Astrocyte of the hippocampus (primary cell): ENCODE measurements at regions not wholly inside any gene's neighbourhood (a gene's known extent, or its start where the extent isn't known, plus 50 kb on each side); places are given as distances from the start of the nearest gene placed in this dataset.
"Not testable (repeated sequence)": the region's sequence is repeated elsewhere in the genome, so short reads cannot be mapped to it uniquely, and the experiment has no call there.

Experiments used
- DNase-seq: peaks from one replicate; pipeline ENCODE4 v3.0.0; 2011; ENCODE audit warnings: low read depth, low spot score

- no peak for DNase-seq
These were observed 188.5 kb downstream of the PWWP3B start for GRCh38 chrX:106356580-106356979.

GRCh38 chrX:106363214-106363613 lies 195.1 kb downstream of the PWWP3B start:
- no peak for DNase-seq

DNA sequence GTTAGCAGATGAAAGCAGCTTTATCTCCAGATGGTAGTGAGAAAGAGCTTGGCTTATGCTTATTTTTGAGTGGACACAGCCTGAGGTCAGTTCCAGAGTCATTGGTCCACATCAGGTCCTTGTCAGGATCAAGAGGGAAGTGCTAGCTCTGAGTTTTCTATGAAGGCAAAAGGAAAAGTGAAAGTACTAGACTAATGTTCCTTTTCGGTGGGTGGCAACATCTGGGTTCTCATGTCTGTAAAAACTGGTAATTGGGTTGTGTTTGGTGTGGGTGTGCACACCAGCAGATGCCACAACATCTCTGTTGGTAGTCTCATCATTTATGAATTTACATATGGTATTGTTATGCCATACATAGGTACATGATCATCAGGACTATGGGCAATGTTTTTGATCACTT lies 210.5 kb downstream of the PWWP3B start:
- no peak for DNase-seq

DNA sequence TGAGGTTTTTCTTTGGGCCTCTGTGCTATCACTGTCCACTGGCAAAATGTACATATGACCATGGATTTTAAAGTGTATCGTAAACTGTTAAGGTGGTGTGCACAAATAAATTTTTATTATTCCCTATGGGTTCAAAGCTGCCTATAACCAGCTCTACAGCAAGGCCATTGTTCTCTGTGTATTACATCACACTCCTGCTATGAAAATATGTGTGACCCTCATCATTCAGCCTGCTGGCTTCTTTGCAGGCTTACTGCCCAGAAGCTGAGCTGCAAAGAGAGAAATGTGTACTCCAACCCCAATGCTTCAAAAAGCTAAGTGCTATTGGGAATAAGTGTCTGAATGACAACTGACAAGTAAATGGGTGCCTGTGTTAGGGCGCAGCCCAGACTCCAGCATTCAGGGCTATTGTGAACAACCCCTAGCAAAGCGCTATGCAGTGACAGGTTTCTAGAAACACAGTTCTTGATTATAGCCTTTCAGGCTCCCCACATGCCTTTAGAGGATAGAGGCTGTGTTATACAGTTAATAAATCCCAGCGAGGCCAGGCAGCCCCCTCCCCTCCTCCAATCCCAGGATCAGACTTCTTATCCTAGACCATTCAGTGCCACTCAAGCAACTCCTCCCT lies 220.4 kb upstream of the RADX start:
- peak; percentile 13 for DNase-seq

- DNase-seq: no peak
These were observed 219.4 kb upstream of the RADX start for GRCh38 chrX:106392346-106392745.

DNA sequence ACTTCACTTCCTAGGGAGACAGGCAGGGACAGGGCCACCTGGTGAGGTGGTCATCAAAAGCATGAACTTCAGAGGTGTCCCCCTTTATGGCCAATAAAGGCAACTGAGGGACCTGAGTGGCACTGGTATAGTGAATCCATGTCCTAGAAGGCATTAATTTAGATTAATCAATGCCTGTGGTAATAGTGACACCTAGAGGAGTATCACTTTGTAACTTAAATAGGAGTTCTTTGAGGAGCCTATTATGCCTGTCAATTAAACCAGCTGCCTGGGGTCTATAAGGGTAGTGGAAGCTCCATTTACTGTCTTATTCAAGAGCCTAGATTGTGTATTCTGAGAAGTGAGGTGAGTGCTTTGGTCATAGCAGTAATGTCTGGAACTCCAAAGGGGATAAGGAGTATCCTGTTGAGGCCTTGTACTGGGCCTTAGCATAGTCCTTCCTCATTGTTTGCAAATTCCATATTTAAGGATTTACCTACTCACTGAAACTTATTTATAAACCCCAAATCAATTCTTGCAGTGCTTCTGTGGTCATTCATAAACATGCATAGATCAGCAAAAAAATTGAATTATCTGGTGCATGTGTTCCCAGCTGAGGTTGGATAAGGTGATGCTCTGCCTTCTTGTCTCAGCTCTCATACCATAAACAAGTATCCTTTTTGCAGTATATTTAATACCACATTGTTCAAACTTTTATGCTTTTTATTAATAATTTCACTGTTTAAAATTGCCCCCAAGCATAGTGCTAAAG lies 213.8 kb upstream of the RADX start:
- peak; percentile 22 for DNase-seq

DNA sequence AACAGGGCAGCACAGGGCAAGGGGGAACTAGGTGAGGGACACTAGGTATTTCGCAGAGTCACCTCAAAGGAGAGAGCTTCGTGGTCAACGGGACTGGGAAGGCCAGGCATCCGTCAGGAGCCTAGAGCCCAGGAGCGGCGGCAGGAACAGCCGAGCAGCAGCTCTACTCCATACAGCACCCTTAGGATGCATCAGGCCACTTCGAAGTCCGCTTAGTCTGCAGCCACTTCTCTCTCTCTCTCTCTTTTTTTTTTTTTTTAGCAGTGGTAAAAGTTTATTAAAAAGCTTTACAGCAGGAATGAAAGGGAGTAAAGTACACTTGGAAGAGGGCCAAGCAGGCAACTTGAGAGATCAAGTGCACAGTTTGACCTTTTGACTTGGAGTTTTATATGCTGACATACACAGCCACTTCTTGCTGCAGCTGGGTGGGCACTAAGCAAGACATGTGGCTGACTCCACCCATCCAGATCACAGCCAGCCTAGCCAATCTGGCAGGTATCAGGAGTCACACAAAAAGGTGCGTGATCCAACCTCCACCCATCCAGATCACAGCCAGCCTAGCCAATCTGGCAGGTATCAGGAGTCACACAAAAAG lies 209.7 kb upstream of the RADX start:
- no peak for DNase-seq

GRCh38 chrX:106404512-106404911 lies 207.3 kb upstream of the RADX start:
- no peak for DNase-seq

DNA sequence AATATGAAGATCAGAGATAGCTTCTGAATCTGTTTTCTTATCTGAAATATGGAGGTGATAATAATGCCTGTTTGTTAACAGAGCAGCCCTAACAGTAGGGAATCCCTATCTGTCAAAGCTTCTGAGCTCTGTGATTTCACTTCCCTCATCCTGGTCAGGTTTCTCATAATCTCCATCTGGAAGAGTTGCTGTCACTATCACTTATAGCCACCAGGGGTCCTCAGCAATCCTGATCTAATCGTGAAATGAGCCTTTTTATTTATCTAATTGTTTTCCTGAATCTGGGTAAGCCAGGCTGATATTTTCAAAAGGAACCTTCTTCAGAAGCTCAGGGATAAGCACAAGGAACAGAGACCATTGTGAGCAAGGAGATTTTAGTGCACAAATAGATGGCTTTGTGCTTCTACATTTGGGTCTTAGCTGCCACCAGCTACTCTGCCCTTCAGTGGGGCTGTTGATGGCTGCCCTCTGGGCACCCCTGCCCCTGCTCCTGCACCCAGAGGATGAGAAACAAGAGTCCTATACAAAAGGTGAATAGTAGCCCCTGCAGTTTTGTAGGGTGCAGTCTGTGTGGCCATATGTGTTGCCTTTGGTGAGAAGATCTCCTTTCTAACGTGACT lies 196.4 kb upstream of the RADX start:
- DNase-seq: peak; percentile 42

DNA sequence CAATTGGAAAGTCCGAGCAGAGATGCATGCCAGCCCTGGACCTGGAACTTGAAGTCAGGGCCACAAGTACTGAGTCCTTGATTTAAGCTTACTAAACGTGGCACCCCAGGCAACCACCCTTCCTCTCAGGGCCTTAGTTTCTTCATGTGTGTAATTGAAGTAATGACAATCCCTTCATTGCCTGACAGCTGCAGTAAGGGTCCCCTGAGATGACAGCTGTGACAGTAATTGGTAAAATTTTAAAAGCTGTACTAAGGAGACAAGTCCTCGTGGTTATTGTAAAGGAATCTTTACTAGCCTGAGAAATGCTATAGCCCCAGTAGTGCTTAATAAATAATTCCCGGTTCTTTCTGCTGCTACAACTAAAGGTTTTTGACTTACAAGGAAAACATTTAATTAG lies 175.1 kb upstream of the RADX start:
- no peak for DNase-seq

DNA sequence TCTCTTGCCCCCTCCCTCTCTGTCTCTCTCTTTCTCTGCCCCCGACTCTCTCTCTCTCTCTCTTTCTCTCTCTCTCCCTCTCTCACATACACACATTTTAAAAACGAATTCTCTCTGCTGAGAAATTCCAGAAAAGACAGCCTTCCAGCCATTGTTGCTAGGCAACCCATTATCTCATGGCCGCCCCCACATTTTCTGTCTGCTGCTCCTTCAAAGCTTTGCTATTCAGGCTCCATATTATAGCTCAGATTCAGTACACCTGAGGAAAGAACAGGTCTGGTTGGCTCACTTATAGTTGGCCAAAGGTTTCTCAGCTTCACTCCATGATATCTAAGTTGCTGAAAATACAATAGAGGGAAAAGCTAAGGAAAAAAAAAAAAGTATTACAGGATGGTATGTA lies 174.4 kb upstream of the RADX start:
- no peak for DNase-seq

DNA sequence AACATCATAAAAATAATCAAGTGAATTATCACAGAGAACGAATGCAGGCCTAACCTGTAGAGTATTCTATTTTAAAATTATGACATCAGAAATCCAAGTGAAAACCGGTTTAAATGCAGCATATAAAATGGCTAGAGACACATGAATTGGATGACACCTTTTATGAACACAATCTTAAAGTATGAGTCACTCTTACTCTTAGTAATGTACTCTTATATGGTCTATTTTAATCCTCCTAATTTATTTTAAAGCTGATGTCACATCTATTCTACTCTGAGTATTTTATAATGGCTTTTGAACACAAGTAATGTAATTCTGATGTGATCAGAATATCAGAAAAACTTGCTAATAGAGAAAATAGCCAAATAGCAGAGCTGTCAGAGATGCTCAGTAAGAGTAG lies 161.4 kb upstream of the RADX start:
- DNase-seq: no peak

GRCh38 chrX:106451933-106452332 lies 159.8 kb upstream of the RADX start:
- DNase-seq: no peak

DNA sequence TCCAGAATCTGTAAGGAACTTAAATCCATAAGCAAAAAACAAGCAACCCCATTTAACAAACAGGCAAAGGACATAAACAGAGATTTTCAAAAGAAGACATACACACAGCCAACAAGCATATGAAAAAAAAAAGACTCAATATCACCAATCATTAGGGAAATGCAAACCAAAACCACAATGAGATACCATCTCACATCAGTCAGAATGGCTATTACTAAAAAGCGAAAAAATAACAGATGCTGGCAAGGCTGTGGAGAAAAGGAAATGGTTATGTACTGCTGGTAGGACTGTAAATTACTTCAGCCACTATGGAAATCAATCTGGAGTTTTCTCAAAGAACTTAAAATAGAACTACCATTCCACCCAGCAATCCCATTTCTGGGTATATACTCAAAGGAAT lies 156.8 kb upstream of the RADX start:
- DNase-seq: no peak

- no peak for DNase-seq
These were observed 154.0 kb upstream of the RADX start for GRCh38 chrX:106457802-106458201.

- no peak for DNase-seq
These were observed 144.4 kb upstream of the RADX start for GRCh38 chrX:106467422-106467821.

DNA sequence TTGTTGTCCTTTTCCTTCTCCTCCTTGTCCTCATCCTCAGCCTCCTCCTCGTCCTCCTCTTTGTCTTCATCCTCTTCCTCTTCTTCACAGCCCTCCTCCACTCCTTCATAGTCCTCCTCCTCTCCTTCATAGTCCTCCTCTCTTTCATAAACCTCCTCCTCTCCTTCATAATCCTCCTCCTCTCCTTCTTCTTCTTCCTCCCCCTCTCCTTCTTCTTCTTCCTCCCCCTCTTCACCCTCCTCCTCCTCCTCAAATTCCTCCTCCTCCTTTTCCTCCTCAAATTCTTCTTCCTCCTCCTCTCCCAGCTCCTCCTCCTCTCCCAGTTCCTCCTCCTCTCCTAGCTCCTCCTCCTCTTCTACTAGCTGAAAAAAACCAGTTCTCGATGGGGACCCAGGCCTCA lies 143.8 kb upstream of the RADX start:
- no peak for DNase-seq

DNA sequence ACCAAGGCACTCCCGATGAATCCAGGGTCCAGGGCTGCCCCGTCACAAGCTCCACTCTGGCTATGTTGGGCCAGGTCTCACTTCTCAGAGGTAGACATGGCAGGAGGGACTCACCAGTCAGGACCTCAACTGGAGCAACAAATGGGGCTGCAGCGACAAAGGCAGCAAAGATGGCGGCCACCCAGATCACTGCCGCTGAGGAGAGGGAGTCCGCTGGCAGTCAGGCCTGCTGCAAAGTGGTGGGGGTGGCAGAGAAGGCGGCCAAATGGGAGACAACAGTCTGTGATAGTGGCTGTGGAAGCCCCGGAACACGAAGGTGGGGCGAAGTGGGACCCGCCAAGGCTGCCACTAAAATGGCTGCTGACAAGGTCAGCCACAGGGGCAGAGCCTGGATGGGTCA lies 143.3 kb upstream of the RADX start:
- no peak for DNase-seq

DNA sequence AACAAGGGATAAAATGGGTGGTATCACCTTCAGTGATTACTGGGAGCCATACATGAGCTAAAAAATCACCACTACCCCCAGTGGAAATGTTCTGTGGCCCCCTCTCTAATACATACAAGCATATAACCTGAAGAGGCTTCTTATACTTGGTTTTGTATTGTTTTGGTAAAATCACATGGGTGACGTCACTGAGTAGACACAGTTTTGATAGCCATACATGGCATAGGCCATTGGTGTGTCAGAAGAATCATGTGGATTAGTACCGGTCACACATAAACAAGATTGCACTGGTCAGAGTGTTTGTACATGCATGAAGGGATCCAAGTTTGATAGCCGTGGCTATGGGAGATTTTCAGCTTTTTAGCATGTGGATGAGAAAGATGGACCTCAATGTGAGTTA lies 131.9 kb upstream of the RADX start:
- no peak for DNase-seq

DNA sequence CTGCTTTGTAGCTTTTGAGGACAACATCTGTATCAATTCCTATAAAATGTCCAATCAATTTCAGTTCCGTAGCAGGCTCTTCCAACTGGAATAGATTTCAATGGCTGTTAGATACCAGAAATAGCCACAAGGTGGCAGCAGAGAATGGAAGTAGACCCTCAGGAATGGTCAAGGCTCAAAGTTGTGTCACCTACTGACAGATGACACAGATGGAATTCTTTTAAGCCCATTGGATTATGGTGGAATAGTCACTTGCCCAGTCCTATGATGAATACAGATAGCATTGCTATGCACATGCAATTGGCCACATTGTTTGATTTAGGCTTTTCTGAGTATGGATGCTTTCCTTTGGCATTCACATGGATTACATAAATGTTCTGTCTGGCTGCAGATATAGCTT lies 130.4 kb upstream of the RADX start:
- DNase-seq: peak; percentile 68

- DNase-seq: no peak
These were observed 127.5 kb upstream of the RADX start for GRCh38 chrX:106484233-106484632.

GRCh38 chrX:106493210-106493816 lies 118.5 kb upstream of the RADX start:
- DNase-seq: not testable (repeated sequence)
